T-helper 1 cell treated with Interleukin-12 subunit alpha and Interleukin-12 subunit beta and Interleukin-4 antibody, amounts not matched to agents 30 ng/mL and 1 ng/mL, for 36 hours (primary cell): ENCODE measurements at regions not wholly inside any gene's neighbourhood (a gene's known extent, or its start where the extent isn't known, plus 50 kb on each side); places are given as distances from the start of the nearest gene placed in this dataset.
"Not testable (repeated sequence)": the region's sequence is repeated elsewhere in the genome, so short reads cannot be mapped to it uniquely, and the experiment has no call there.

ENCODE experiments used
- intact Hi-C: fragments of 100-400 bp; cut with micrococcal nuclease; formaldehyde crosslinking; loops from one replicate; pipeline ENCODE4 v1.15.1; 2024

DNA sequence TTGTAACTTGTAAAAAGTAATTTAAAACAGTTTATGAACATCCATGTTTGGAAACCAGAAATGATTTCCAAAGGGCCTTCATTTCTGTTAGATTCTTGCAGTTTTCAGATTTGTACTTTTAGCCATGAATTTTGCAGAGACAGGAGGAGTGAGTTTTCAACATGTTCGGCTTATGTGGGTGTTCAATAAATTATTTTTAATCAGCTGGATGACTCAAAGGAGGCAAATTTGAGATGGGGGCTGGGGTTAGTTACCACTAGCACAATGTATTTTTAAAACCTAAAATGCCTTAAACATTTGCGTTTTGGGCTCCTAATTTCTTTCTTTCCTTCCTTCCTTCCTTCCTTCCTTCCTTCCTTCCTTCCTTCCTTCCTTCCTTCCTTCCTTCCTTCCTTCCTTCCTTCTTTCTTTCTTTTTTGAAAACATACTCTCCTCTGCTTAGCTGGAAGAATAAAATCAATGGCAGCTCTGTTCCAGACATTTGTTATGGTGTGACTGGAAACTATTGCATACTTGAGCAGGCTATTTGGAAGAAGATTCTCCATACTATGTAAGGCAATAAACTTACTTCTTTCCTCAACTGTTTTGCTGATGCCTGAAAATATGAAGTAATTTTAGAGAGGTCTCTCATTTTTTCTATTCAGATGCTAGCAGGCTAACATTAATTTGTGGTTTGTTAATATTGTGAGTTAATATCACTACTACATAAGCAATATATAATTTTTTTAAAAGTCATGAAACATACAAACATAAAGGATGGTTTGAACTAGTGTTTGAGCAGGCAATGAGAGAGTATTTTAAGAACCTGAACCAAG is 394.4 kb downstream of the NYAP2 start:
- intact Hi-C loops, result no loop called here

DNA sequence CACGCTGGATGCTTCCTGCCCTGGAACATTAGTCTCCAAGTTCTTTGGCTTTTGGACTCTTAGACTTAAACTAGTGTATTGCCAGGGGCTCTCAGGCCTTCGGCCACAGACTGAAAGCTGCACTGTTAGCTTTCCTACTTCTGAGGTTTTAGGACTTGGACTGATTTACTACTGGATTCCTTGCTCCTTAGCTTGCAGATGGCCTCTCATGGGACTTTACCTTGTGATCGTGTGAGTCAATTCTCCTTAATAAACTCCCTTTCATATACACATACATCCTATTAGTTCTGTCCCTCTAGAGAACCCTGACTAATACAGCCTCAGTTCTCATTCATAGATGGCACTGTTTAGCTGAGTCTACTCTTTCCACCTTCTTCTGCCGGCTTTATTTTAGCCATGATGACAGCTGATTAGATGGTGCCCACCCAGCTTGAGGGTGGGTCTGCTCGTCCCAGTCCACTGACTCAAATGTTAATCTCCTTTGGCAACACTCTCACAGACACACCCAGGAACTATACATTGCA is 389.1 kb downstream of the NYAP2 start:
- intact Hi-C loops, result no loop called here

DNA sequence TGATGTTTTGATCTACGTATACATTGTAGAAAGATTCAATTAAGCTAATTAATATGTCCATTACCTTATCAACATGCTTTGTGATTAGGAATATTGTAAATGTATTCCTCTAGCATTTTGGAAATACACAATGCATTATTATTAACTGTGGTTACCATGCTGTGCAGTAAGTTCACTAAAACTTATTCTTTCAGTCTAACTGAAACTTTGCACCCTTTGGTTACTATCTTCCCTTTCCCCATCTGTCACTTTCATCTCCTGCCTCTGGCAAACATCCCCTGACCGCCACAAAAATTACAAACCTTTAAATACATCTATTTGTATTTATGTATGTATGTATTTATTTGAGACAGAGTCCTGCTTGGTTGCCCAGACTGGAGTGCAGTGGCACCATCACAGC is 388.0 kb downstream of the NYAP2 start:
- intact Hi-C loops, result no loop called here

- intact Hi-C loops, result no loop called here
Measured at GRCh38 chr2:225781991-225782390, 382.5 kb downstream of the NYAP2 start.

GRCh38 chr2:225781145-225781544 is 381.6 kb downstream of the NYAP2 start:
- intact Hi-C loops, result no loop called here

DNA sequence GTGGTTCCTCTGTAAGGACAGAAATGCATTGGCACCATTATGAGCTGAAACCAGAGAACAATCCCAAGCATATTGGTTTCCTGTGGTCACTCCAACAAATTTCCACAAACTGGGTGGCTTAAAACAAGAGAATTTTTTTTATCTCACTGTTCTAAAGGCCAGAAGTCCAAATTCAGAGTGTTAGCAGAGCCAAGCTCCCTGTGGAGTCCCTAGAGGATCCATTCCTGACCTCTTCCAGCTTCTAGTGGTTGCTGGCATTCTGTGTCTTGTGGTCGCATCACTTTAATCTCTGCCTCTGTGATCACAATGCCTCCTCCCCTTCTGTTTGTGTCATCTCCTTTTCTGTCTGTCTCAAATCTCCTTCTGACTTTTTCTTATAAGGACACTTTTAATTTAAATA is 380.3 kb downstream of the NYAP2 start:
- intact Hi-C loops, result no loop called here

DNA sequence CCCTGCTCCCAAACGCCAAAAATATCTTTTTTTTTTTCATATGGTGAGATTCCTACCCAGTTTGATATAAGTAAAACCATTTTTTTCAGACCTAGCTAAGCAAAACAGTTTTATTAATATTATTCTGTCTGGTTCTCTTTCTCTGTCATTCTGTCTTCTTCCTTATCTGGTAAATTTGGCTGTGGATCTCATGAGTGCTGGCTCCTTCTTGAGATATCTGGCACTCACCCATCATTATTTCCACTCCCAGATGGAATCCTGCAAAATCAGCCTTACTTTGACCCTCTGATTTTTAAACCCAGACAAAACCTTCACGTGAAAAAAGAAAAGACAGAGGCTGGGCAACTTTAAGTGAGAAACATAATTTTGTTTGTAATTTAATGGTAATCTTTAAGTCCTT is 373.6 kb downstream of the NYAP2 start:
- intact Hi-C loops, result no loop called here

DNA sequence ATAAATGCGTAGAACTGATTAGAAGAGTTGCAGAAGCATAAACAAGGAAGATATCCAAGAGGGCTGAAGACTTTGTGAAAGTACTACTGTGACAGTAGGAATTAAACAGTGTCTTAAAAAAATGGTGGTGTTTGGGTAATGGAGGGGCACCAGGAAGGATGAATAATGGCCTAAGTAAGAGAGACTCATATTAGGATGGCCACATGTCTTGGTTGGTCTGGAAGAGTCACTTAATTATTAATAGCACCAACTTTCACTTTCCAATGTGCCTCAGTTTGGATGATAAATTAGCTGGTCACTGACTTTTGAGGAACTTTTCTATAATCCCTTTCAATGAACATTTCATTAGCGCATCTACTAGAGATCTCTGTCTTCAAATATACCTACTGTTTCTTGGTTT is 372.2 kb downstream of the NYAP2 start:
- intact Hi-C loops, result no loop called here

DNA sequence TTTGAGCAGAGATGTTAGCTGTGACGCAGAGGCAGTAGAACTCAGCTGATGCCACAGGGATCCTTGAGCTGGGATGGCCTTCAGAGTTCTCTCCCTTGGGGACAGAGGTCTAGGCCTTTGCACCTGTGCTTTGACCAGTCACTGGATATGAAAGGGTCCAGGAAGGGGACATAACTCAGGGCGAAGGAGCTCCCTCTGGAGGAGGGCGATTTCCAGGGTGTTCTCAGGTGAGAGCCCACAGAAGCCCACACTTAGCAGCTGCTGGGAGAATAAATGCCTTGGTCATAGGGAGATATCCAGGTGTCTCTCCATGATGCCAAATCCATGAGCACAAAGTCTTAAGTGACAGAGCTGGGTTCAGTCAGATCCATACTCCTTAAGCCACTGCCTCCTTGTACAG is 369.2 kb downstream of the NYAP2 start:
- intact Hi-C loops, result no loop called here

DNA sequence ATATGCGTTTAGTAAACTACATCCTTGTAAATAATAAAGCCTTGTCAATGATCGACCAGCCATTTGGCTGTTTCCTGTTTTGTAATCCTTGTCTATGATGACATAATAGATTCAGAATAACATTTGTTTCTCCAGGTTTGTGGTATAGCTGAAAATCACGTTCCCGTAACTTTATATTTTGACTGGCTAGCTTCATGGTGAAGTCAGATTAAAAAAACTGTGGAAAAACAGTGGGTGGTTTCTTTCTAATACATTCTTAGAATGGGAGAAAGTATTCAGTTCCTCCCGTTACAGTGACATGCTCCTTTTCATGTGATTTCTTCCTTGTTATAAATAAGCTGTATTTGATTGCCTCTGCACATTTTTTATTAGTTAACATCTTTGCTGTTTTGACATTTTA is 366.9 kb downstream of the NYAP2 start:
- intact Hi-C loops, result no loop called here

DNA sequence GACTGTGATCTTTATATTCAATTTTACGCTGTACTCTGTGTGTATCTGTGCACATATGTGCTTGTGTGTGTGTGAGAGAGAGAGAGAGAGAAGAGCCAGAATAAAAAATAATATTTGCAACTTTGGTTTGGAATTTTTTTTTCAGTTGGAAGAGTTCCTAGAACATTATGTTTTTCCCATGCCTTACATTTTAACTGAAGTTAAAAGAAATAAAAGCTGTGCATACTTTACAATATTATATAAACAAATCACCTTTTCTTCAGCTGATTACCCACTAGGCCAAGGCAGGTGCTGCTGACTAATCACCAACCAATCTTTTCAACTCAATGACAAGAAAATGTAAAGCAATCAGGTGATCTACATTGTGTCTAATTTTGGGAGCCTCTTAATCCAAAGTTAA is 366.3 kb downstream of the NYAP2 start:
- intact Hi-C loops, result no loop called here

DNA sequence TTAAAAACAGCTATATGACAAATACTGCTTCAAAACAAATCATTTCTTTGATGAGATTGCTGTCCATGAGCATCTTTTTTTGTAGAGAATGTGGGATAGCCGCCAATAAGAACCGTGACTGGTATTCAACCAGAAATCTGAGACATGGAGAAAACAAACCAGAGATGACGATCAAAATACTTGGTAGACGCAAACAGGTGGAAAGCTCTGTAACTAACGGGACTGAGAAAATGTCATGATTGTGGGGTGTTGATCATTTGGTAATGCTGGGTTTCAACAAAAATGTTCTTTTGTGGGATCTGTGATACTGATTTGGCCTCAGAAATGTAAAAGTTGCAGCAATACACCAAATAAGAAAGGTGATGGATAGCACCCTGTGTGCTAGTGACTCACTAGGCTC is 364.8 kb downstream of the NYAP2 start:
- intact Hi-C loops, result no loop called here

GRCh38 chr2:225763711-225764110 is 364.2 kb downstream of the NYAP2 start:
- intact Hi-C loops, result no loop called here

DNA sequence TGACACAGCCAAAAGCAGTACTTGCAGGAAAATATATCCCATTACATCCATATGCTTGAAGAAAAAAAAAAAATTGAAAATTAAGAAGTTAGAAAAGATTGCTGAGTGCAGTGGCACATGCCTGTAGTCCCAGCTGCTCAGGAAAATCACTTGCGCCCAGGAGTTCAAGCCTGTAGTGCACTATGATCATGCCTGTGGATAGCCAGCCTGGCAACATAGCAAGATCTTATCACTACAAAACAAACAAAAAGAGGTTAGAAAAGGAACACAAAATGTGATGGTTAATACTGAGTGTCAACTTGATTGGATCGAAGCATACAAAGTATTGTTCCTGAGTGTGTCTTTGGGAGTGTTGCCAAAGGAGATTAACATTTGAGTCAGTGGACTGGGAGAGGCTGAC is 361.9 kb downstream of the NYAP2 start:
- intact Hi-C loops, result no loop called here

GRCh38 chr2:225757248-225757647 is 357.7 kb downstream of the NYAP2 start:
- intact Hi-C loops, result no loop called here

- intact Hi-C loops, result no loop called here
Measured at GRCh38 chr2:225756198-225756597, 356.7 kb downstream of the NYAP2 start.

DNA sequence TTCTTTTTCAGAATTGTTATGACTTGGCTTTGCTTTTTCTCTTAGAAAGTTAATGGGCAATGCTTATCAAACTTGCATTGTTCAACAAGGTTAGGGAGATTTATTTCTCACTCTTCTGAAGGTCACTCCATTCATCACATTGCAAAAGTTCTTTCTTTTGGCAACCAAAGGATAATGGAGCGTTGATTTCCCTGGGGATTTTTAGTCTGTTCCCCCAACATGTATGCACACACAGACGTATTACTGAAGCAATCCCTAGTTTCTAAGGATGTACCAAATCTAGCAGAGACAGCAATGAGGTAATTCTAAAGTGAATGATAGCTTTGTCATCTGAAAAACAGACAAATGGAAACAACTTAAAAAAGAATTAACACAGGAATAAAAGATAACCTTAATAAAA is 349.1 kb downstream of the NYAP2 start:
- intact Hi-C loops, result no loop called here

GRCh38 chr2:225743996-225744395 is 344.5 kb downstream of the NYAP2 start:
- intact Hi-C loops, result not testable (repeated sequence)

- intact Hi-C loops, result no loop called here
Measured at GRCh38 chr2:225742487-225742886, 343.0 kb downstream of the NYAP2 start.

DNA sequence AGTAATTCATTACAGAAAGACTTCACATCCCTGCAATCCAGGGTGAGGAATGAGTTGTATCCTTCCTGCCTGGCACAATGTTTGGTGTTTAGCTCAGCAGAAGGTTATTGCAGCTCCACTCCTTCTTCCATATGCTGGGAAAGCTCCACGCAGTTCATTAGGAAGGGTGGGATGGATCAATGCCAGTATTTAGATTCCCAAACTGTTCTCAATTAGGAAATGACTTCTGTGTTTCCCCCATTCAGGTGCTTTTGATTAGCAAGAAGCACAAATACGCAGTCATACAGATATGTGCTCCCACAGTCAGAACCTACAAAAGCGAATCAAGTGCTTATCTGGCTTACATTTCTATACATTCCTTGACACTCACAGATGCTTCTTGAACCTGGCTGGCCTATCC is 340.6 kb downstream of the NYAP2 start:
- intact Hi-C loops, result no loop called here

- intact Hi-C loops, result no loop called here
Measured at GRCh38 chr2:225739328-225739727, 339.8 kb downstream of the NYAP2 start.

DNA sequence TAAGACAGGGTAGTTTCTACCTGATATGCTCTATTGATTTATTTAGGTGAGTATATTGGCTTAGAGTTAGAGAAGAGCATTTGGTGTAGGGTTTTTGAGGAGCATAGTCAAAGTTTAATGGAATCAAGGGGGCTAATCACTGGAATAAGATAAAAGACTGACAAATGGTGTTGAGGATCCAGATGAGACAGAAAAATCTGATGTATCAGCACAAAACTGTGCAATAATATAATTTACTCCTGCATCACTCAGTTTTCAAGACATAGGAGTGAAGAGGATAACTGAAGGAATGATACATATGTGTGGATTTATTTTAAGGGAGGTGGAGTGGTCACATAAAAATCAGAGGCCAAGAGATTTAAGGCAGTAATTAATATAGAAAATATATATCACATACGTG is 339.2 kb downstream of the NYAP2 start:
- intact Hi-C loops, result no loop called here

GRCh38 chr2:225737556-225737955 is 338.0 kb downstream of the NYAP2 start:
- intact Hi-C loops, result no loop called here
